GM19438 (cell line): ENCODE measurements at regions not wholly inside any gene's neighbourhood (a gene's known extent, or its start where the extent isn't known, plus 50 kb on each side); places are given as distances from the start of the nearest gene placed in this dataset.

ENCODE experiments used
- ATAC-seq: cut with Tn5 transposase; IDR thresholded peaks from one replicate; pipeline ENCODE4 v1.9.1; 2021; ENCODE audit warnings: low read depth; ENCODE audit not compliant: unreplicated experiment

DNA sequence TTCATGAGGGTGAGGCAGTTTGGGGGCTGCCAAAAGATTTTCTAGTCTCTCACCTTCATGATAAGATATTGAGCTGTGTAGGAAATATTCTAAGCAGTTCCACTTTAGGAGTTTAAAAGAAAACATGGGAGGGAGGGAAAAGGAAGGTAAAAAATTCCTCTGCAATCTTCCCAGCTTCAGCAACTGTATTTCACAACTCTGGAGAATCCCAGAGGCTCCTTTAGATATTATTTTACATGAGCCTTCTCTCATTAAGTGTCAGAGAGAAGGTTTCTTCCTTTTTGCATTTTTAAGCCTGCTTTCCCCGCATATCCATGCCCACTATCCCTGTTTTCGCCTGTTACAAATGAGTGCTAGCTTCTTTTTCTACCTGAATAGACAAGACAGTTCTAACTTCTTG lies 289.4 kb downstream of the CHRM3 start:
- no peak for ATAC-seq

DNA sequence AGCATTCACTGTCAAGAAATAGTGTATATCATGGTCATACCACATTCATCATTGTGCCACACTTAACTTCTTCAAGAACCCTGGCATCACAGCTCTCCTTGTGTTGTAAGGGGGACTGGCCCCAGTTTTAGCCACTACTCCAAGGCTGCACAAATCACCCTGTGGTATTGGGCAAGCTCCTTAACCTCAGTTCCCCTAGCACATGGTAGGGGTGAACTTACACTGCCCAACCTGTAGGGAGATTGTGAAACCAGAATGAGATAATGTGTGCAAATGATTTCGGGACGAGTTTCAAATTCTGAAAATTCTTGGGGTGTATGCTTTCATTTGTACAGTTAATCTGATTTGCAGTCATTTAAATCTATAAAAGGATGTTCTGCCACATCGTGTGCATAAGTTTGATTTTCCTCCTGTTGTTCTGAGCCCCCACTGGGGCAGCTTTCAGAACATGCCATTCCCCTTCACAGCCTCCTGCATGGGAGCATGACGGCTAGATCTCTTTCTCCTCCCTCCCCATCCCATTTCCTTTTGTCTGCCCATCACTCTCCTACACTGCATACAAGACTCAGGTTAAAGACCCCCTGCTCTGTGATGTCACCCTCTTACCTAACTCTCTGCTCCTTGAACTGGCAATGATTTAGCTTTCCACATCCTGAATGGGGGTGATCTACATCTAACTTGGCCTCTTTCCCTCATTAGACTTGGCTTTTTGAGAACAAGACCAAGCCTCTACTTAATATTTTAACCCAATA lies 290.3 kb downstream of the CHRM3 start:
- no peak for ATAC-seq

DNA sequence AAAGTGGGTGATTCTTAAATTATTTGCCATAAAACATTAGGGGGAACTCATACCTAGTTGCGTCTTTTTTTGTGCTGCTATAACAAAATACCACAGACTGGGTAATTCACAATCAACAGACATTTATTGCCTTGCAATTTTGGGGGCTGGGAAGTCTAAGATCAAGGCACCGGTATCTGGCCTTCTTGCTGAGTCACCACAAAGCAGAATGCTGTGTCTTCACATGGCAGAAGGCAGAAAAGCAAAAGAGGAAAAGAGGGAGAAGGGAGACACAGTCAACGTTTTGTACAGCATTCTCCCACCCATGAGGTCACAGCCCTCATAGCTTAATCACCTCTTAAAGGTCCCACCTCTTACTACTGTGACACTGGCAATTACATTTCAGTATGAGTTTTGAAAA lies 291.0 kb downstream of the CHRM3 start:
- no peak for ATAC-seq

DNA sequence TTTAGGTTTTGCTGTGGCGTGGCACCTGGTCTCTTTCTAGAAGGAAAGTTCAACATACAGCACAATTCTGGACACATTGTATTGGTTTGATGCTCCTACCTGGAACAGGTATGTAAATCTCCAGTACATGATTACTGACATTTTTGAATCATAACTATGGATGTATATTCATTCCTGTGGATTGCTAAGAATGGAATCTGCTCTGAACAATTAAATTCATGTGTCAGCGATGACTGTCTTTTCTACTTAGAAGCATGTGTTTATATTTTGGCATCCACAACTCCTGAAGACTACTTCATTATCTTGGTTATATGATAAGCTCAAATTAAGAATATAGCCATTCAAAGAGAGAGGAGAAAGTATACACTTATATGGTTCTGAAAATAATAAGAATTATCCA lies 291.8 kb downstream of the CHRM3 start:
- ATAC-seq, result no peak

DNA sequence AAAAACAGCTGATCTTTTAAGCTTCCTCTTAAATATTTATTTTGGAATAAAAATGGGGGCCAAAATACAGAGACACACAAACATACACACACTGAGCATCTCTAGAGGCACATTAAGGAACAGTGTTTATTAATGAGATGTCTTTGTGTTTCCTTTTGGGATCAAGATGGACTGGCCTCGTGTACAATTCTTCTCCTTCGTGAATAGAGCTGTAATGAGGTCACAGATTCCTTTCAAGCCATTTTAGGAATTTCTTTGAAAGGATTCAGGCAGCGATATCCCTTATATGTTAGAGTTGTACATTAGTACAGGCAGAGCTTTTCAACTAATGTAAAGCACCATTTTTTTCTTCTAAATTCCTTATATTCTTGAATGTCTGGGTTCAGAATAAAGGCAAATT lies 295.7 kb downstream of the CHRM3 start:
- ATAC-seq, result no peak

DNA sequence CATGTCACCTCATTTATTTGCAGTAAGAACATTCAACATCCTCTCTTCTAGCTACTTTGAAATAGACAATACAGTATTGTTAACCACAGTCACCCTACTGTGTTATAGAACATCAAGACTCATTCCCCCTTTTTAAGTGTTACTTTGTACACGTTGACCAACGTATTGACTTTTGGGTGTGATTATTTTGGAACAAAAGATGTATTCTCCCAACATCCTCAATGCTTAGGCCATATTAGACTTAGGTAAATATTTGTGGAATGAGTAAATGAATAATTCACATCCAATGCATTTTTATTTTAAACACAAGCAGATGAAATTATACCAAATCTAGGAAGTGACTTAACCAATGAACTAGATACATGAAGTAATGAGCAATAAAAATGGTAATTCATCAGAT lies 296.6 kb downstream of the CHRM3 start:
- ATAC-seq, result no peak

DNA sequence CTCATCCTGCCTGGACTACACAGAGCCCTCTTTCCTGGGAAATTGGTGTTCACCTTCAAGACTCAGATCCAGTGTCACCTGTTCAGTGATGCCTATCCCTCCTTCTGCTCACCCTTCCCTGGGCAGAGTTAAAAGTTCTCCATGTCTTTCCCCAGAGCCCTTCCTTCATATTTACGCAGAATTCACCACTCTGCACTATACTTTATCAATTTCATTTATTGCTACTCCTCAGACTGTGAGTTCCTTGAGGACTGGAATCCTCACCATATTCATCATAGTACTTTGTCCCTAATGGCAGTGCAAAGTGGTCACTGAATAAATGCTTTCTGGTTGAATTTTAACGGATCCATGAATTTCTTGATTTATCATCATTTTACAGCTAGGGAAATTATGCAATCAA lies 300.0 kb downstream of the CHRM3 start:
- no peak for ATAC-seq

DNA sequence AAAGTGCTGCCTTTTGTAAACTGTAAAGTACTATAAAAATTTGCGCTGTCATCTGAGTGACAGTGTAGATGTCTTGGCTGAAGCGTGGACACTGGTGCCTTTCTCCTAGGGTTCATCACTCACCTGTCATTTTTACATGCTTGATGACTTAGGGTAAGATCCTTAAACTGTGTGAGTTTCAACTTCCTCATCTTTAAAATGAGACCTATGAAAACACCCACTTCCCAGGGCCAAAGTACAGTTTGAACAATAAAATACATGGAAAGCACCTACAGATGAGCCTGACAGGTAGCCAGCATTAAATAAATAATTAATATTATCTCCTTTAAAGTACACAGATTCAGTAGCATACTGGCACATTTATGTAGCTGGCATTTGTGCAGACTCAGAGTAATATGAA lies 309.9 kb downstream of the CHRM3 start:
- no peak for ATAC-seq

DNA sequence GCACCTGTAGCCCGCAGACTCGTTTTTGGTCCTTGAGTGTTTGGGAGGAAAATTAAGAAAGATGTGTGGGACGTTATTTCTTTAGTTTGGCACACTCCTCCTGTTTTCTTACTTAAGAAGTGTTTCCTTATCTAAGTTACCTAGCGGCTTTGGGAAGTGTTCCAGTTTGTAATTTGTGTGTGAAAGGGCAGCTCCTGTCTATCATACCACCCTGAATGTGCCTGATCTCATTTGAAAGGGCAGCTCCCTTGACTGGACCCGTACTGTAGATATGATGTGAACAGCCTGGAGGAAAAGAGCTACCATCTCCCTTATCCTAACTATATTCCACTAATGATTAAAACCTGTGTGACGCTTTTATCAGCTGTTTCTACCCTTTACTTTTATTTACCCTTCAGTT lies 314.3 kb downstream of the CHRM3 start:
- no peak for ATAC-seq

DNA sequence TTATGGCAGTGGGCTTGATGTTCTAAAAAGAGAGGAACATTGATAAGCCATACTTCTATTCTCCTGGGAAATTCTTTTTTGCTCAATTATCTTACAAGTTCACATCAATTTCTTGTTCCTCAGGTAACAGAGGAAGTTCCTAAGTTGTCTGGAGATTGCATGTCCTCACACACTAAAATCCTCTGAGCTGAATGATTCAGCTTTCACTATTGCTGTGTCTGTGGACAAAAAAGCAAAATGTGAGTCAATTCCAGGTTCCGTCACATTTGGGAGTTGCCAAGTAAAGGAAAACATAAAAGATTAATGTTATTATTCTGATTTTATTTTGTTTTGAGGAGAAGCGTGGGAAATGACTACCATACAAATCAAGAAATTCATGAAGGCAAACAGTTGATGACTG lies 316.7 kb downstream of the CHRM3 start:
- ATAC-seq, result no peak

DNA sequence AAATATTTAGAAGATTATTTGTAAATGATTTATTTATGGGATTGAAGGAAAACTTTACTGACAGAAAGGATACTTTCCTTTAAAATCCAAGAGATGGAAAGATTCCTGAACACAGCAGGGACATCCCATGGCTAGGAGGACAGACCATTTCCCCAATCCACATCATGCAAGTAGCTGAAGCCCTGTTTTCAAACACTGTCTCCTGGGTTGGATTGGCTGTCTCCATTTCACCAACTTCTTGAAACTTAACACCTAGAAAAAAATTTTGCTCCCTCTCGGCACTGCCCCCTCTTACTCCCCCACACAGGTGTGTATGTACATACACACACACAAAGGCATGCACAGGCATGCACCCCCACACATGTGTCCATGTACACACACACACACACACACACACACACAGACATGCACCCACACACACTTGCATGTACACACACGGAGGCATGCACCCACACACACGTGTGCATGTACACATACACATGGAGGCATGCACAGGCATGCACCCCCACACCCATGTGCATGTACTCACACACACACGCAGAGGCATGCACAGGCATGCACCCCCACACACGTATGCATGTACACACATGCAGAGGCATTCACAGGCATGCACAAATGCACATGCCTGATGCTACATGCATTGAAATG lies 320.0 kb downstream of the CHRM3 start:
- ATAC-seq, result no peak

DNA sequence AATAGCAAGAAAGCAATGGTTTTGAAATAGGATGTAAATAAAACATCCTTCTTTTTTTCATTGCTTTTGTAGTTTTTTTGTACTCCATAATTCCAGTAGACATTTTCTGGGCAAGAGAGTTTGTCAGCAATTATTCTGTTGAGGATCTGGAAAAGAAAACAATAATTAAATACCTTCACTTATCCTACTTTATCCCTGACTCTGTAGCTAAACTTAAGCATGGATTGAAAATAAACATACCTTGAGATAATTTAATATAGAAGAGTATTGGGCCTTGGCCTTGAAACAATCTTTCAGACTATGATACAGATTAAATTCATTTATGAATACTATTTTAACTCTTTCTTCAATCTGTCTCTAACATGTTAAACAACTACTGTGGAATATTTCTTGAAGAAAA lies 321.2 kb downstream of the CHRM3 start:
- no peak for ATAC-seq

DNA sequence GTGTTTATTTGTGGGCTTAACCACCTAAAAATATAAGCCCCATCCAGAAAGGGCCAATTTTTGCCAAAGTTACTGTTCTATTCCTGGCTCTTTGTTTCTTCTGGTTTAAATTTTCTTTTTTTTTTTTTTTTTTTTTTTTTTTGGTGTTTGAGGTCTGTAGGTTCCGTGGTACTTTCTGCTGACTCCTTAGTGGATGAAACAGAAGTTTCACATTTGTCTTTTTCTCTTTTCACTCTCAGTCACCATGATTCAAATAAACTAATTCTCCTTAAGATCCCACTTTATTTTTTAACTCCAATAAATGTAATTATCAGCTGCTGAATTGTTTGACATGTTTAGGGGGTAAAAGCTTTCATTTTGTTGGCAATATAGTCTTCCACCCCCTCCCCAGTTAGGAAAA lies 322.3 kb downstream of the CHRM3 start:
- no peak for ATAC-seq

DNA sequence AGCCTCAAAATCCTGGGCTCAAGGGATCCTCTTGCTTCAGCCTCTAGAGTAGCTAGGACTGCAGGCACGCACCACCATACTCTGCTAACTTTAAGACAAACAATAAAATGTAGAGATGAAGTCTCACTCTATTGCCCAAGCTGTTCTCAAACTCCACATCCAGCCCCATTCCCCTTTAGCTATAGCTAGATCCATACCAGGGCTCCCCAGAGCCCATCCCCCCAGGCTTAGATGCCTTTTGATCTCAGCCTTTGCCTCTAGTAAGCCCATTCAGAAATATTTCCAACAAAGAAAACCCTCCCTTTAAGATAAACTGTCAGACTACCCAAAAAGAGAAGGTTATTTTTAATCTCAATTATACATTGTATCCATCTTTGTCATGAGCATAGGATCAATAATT lies 325.4 kb downstream of the CHRM3 start:
- no peak for ATAC-seq

DNA sequence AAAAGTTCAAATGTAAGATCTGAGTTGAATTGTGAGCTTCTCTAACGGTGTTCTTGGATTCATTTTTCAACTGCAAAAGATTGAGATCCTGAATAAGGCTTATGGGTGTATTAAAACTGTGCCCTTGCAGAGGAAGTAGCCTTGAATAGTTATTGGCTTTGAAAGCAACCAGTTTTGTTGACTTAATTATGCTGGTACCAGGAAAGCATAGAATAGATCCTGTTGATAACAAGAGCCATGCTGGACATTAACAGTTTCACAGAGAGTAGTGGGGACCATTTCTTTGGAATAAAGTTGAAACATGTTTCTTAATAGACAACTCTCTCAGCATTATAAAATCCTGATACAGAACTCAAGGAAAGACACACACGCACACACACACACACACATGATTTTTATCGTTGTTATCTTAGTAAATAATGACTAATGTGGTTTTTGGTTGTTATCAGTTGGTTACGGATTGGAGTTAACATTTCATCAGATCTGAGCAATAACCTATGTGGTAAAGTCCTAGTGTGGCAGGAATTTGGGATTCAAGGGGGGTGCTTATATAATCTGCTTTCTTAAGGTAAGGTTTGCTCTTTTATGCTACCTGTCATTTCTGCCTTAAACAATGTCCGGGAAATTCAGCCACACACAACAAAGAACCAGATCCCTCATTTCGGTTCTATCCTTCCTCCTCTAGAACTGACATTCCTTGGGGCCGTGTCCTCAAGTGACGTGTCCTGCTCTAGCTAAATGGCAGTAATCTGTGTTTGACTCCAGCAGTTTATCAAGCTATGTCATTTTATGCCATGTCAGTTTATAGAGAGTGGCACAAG lies 330.9 kb downstream of the CHRM3 start:
- ATAC-seq, result no peak

DNA sequence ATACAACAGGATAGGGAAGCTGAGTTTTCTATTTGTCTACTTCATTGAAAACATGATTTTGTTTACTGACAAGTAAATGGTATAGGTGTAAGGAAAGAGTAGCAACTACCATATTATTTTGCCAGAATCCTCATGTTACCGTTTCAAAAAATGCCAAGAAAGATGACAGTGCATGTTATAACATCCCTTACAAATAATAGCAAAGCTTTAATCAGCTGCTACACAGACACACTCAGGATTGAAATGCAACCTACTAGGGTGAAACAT lies 331.5 kb downstream of the CHRM3 start:
- no peak for ATAC-seq

DNA sequence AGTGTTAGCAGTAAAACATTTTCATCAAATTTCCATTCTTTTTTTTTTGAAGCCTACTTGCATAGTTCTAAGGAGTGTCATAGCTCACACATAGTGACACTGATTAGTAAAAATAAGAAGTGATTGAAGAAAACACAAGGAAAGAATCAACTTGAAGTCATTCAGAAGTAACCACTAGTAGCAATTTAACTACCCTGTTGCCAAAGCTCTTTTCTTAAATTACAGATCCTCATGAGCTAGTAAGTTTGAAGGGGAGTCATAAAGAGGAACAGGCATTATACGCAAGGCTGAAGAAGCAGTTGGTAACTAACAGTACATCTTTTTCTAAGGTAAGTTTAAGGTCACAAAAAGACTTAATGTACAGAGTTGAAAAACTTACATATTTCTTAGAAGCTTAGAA lies 332.2 kb downstream of the CHRM3 start:
- no peak for ATAC-seq

DNA sequence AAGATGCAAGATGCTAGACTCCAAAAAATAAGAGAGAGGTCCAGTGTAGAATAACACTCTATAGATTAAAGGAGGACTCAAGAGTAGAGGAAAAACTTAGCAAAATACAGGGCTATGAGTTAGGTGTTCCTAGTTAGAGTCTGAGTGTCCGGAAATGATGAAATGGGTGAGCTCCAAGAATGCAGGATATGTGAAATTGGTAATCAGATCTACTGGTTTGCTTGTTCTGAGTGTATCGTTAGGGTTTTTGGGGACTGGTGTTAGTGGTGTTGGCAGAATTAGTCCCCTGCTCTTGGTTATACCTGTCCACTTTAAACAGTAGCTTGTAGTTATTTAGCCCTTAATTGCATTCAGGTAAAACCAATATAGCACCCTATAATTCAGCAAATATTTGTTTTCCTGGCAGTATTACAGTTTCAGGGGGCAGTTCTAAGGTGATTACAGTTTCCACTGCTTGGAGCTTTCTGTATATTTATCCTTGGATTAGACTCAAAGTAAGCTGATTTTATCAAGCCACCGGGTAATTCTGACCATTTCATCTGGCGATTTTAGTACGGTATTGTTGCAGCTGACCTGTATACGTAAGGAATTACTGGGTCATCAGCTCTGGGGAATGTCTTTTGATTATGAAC lies 332.7 kb downstream of the CHRM3 start:
- no peak for ATAC-seq

DNA sequence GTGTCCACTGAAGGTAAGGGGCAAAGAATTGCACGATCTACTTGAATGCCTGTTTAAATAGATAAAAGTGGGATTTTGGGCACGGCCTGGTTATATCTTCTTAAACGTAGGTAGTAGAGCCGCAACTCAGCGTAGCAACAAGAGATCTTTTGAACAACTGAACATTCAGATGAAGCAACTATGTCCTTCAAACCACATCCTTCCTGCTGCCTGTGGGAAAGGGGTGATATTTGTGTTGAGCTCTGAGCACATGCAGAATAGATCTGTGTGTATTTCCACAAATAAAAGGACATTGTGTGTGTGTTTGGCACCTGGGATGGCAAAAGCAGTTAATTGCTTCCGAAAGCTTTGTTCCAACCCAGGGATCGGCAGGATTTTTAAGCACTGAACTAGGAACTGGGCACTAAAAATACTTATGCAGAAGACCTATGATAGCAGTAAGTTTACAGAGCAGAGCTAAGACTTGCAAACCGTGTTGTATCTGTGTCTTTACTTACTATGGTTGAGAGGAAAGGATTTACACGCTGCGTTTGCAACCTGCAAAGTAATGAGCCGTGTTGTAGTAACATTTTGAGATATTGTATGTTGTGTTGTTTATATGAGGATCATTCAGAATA lies 333.4 kb downstream of the CHRM3 start:
- ATAC-seq, result no peak

DNA sequence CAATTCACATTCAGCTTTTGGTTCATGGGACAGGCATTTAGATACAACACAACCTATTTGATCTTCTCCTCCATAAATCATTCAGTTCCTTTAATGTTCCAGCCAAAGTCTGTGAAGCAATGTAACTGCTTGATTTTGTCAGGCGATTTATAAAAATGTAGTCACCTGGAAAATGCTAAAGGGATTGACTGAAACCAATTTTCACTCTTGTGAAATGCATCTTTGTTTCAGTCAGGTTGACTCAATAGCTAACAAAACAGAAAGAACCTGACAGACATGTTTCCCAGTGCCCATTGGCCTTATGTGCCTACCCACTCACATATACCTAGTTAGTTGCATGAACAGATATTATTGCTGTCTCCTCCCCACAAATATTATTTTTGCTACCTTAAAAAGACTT lies 335.7 kb downstream of the CHRM3 start:
- ATAC-seq, result no peak

DNA sequence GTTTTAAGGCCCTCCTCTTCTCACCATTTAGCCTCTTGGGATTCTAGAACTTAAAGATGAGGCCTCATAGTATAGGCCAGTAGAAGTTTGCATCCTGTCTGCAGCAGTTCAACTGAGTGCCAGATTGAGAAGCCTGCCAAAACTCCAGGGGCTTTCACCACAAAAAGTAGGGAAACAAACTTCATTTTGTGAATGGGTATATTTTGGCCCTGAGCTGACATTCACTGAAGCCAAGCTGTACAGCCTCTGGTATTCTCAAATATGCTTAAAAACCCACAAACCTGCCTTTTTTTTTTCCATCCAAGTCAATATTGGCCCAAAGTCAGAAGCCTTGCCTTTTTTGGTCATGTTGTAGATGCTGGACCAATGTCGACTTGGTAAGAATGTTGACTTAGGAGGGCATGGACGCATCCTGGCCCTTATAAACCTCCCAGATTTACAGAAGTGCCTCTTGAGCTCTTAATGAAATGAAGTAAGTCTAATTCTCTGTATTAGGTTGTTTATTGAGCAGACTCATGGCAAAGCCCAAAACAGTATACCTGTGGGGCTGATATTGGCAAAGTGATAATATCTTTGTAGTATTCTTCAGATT lies 337.5 kb downstream of the CHRM3 start:
- ATAC-seq, result no peak
